Parathyroid adenoma (tissue), 2 donors: ENCODE measurements at regions not wholly inside any gene's neighbourhood (a gene's known extent, or its start where the extent isn't known, plus 50 kb on each side); places are given as distances from the start of the nearest gene placed in this dataset.

Experiments
- H2AFZ ChIP-seq: fragments of 300-600 bp; sonication (generic); one replicate; pipeline ENCODE4 v1.7.0; 2017; ENCODE audit warnings: antibody characterized with exemption, mild to moderate bottlenecking
- H3K27ac ChIP-seq: fragments of 300-600 bp; sonication (generic); one replicate; pipeline ENCODE4 v1.7.0; 2017
- H3K27me3 ChIP-seq: fragments of 300-600 bp; sonication (generic); one replicate; pipeline ENCODE4 v1.7.0; 2017; ENCODE audit warnings: low read length; ENCODE audit not compliant: control insufficient read depth, insufficient read depth
- H3K36me3 ChIP-seq: fragments of 300-600 bp; sonication (generic); one replicate; pipeline ENCODE4 v1.7.0; 2017; ENCODE audit warnings: low read length; ENCODE audit not compliant: control insufficient read depth, insufficient read depth
- H3K4me1 ChIP-seq: fragments of 300-600 bp; sonication (generic); one replicate; pipeline ENCODE4 v1.7.0; 2017; ENCODE audit warnings: control low read depth
- H3K4me2 ChIP-seq: fragments of 300-600 bp; sonication (generic); one replicate; pipeline ENCODE4 v1.7.0; 2017; ENCODE audit warnings: low read length
- H3K4me3 ChIP-seq: fragments of 300-600 bp; sonication (generic); one replicate; pipeline ENCODE4 v1.7.0; 2017; ENCODE audit warnings: low read depth, low read length
- H3K79me2 ChIP-seq: fragments of 300-600 bp; sonication (generic); one replicate; pipeline ENCODE4 v1.7.0; 2017; ENCODE audit warnings: control low read depth
- H3K9ac ChIP-seq: fragments of 300-600 bp; sonication (generic); one replicate; pipeline ENCODE4 v1.7.0; 2017; ENCODE audit warnings: mild to moderate bottlenecking
- H3K9me3 ChIP-seq: fragments of 300-600 bp; sonication (generic); one replicate; pipeline ENCODE4 v1.7.0; 2017; ENCODE audit warnings: low read length; ENCODE audit not compliant: control insufficient read depth
- CTCF ChIP-seq: fragments of 300-600 bp; sonication (generic); IDR thresholded peaks from one replicate; pipeline ENCODE4 v1.7.0; 2017; ENCODE audit warnings: antibody characterized with exemption, mild to moderate bottlenecking
- donor health status: primary hyperparathyroidism.

GRCh38 chr16:5932906-5933305 is 835.3 kb upstream of the EEF2KMT start:
- Histone ChIP-seq H3K9me3 (no peaks in the 10 kb centered on the region), H3K9ac (no peak overlapping the region), H2AFZ (no peak overlapping the region), H3K4me2 (no peak overlapping the region), H3K27me3 (no peaks in the 10 kb centered on the region), H3K4me3 (no peak overlapping the region), H3K4me1 (no peaks in the 10 kb centered on the region), H3K27ac (no peak overlapping the region), H3K36me3 (no peaks in the 10 kb centered on the region), H3K79me2 (no peaks in the 10 kb centered on the region)
- no peak for TF ChIP-seq CTCF

- Histone ChIP-seq H2AFZ (no peak overlapping the region), H3K4me2 (no peak overlapping the region), H3K27me3 (no peaks in the 10 kb centered on the region), H3K9ac (no peak overlapping the region), H3K79me2 (no peaks in the 10 kb centered on the region), H3K4me1 (no peaks in the 10 kb centered on the region), H3K9me3 (no peaks in the 10 kb centered on the region), H3K4me3 (no peak overlapping the region), H3K27ac (no peak overlapping the region), H3K36me3 (no peaks in the 10 kb centered on the region)
- no peak for TF ChIP-seq CTCF
Observed at GRCh38 chr16:5928476-5929065, 831.0 kb upstream of the EEF2KMT start.

GRCh38 chr16:5925850-5926249 is 828.3 kb upstream of the EEF2KMT start:
- H3K36me3 ChIP-seq: no peaks in the 10 kb centered on the region
- no peak overlapping the region for H3K4me2 ChIP-seq
- no peaks in the 10 kb centered on the region for H3K79me2 ChIP-seq
- H3K27ac ChIP-seq: no peak overlapping the region
- no peaks in the 10 kb centered on the region for H3K27me3 ChIP-seq
- H3K9ac ChIP-seq: no peak overlapping the region
- H3K4me1 ChIP-seq: no peaks in the 10 kb centered on the region
- no peak overlapping the region for H3K4me3 ChIP-seq
- H2AFZ ChIP-seq: no peak overlapping the region
- no peaks in the 10 kb centered on the region for H3K9me3 ChIP-seq
- no peak for TF ChIP-seq CTCF

DNA sequence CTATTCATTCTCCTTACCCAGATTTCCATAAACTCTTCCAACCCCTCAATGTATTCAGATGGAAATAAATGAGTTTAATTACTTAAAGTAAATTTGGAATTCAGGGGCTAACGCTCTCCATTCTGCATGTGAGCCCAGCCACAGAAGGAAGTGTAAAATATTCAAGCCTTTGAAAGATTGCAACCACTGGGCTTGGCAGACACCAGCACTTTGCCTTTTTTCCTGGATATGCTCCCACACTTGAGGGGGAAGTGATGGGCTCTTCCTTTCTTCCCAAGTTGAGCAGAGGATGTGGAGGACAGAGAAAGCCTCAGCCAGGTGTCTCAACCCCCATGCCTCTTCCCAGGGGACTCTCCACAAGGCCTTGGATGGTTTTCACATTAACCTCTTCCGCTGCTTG is 825.1 kb upstream of the EEF2KMT start:
- H3K4me2 ChIP-seq: no peak overlapping the region
- no peak overlapping the region for H3K9ac ChIP-seq
- no peaks in the 10 kb centered on the region for H3K79me2 ChIP-seq
- no peaks in the 10 kb centered on the region for H3K36me3 ChIP-seq
- no peak overlapping the region for H2AFZ ChIP-seq
- H3K4me1 ChIP-seq: no peaks in the 10 kb centered on the region
- H3K27me3 ChIP-seq: no peaks in the 10 kb centered on the region
- H3K27ac ChIP-seq: no peak overlapping the region
- TF ChIP-seq CTCF: no peak
- no peak overlapping the region for H3K4me3 ChIP-seq
- H3K9me3 ChIP-seq: no peaks in the 10 kb centered on the region

DNA sequence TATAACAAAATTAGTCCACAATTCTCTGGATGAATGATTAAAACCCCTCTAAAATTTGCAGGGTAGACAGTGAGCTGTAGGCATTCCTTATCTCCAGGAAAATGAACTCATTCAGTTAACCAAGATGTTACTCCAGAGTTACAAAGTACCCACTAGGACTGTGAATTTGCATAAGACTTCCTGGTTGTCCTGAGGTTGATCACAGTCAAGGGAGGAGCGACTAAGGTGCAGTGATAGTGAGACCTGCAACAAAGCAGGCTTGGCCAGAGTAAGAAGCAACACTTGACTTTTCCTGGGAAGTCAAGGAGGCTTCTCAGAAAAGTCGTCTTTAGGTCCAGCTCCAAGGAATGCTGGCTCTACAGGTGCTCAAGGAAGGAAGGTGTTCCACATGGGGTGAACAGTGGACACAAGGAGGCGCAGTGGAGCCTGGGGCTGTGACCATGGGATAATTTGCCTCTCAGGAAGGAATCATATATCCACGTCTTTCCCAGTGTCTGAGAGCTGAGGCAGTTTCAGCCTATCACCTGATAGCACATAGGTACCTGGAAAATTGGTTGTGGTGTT is 821.1 kb upstream of the EEF2KMT start:
- no peak overlapping the region for H3K4me3 ChIP-seq
- TF ChIP-seq CTCF: no peak
- no peaks in the 10 kb centered on the region for H3K4me1 ChIP-seq
- no peak overlapping the region for H3K4me2 ChIP-seq
- no peaks in the 10 kb centered on the region for H3K36me3 ChIP-seq
- H3K27me3 ChIP-seq: no peaks in the 10 kb centered on the region
- no peak overlapping the region for H3K27ac ChIP-seq
- no peak overlapping the region for H2AFZ ChIP-seq
- H3K79me2 ChIP-seq: no peaks in the 10 kb centered on the region
- no peak overlapping the region for H3K9ac ChIP-seq
- H3K9me3 ChIP-seq: no peaks in the 10 kb centered on the region
